ENCODE measurements at regions not wholly inside any gene's neighbourhood (a gene's known extent, or its start where the extent isn't known, plus 50 kb on each side); places are given as distances from the start of the nearest gene placed in this dataset.

DNA sequence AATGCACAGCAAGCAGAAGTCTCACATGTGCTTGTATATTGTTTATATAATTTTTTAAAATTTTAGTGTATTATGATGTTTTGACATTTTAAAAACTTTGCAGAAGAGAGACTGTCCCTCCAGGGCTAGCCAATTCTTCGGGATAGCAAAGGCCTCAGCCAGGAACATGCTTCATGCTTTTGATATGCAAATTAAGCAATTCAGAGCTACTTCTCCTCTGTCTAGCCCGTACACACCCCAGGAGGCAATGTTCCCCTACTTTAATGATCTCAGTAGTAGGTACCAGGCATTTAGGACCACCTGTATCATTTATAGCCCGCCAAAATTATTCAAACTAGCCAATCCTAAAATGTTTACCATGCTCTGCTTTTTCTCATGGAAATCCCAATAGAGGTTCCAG lies 1116.2 kb downstream of the OLFM4 start:
- no peaks in the 10 kb centered on the region for H3K9me3 ChIP-seq (ENCODE audit: low read length)
- no peak overlapping the region for H3K4me2 ChIP-seq (ENCODE audit: low read length)
- H3K79me2 ChIP-seq (replicated peaks; ENCODE audit: insufficient read depth, low read length) = no peaks in the 10 kb centered on the region
- H3K4me3 ChIP-seq (ENCODE audit: low read length) = no peak overlapping the region
- no peaks in the 10 kb centered on the region for H3K36me3 ChIP-seq (ENCODE audit: insufficient read depth, low read length)
- no peak overlapping the region for H3K9ac ChIP-seq (ENCODE audit: low read length)
- no peak overlapping the region for H3K27ac ChIP-seq (ENCODE audit: low read length)
- TF ChIP-seq POLR2AphosphoS5 (IDR thresholded peaks at IDR 0.05) (no peak), EZH2 (IDR thresholded peaks at IDR 0.05; ENCODE audit: borderline replicate concordance, insufficient read depth, low read length, poor library complexity, severe bottlenecking) (no peak), CTCF (IDR thresholded peaks at IDR 0.05; ENCODE audit: poor library complexity, severe bottlenecking) (no peak), TAF1 (IDR thresholded peaks at IDR 0.05; ENCODE audit: low read depth) (no peak), SMC3 (conservative IDR thresholded peaks at IDR 0.05; ENCODE audit: poor library complexity) (no peak)
- no peaks in the 10 kb centered on the region for H3K9me2 ChIP-seq (ENCODE audit: insufficient read depth, low read length)
- H3F3A ChIP-seq (ENCODE audit: insufficient read depth, low read length, poor library complexity, severe bottlenecking) = no peaks in the 10 kb centered on the region
- H4K20me1 ChIP-seq (ENCODE audit: insufficient read depth) = no peaks in the 10 kb centered on the region
- no peak overlapping the region for H2AFZ ChIP-seq (ENCODE audit: low read depth, low read length)
- no peaks in the 10 kb centered on the region for H3K27me3 ChIP-seq (ENCODE audit: insufficient read depth, low read depth, low read length)

DNA sequence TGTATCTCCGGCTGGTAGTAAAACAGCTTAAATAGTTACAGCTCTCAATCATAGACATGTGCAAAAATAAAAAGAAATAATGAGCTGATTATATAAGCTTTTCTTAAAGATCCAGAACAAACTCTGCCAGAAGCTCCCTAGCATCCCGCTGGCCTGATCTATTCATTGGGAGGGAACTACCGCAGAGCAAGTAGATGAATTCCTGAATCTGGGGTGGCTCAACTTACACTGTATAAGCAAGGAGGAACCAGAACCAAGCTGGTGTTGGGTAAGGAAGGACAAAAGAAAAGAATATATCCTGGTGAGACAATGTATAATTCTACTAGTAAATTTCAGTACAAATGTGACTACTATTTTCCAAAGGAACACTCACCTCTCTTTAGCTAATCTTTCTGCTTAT lies 1122.2 kb downstream of the OLFM4 start:
- no peak overlapping the region for H3K27ac ChIP-seq (ENCODE audit: low read length)
- TF ChIP-seq EP300 (conservative IDR thresholded peaks at IDR 0.05; ENCODE audit: poor library complexity, severe bottlenecking) (no peak), TAF1 (IDR thresholded peaks at IDR 0.05; ENCODE audit: low read depth) (no peak), REST (IDR thresholded peaks at IDR 0.05; ENCODE audit: borderline replicate concordance) (no peak), SMC3 (conservative IDR thresholded peaks at IDR 0.05; ENCODE audit: poor library complexity) (no peak), MXI1 (conservative IDR thresholded peaks at IDR 0.05; ENCODE audit: poor library complexity, severe bottlenecking) (no peak), RAD21 (conservative IDR thresholded peaks at IDR 0.05) (no peak), CTCF (IDR thresholded peaks at IDR 0.05; ENCODE audit: poor library complexity, severe bottlenecking) (no peak), EZH2 (IDR thresholded peaks at IDR 0.05; ENCODE audit: borderline replicate concordance, insufficient read depth, low read length, poor library complexity, severe bottlenecking) (no peak), POLR2AphosphoS5 (IDR thresholded peaks at IDR 0.05) (no peak)
- no peak overlapping the region for H3K4me2 ChIP-seq (ENCODE audit: low read length)
- H3K79me2 ChIP-seq (replicated peaks; ENCODE audit: insufficient read depth, low read length) = no peaks in the 10 kb centered on the region
- no peaks in the 10 kb centered on the region for H3K36me3 ChIP-seq (ENCODE audit: insufficient read depth, low read length)
- H3K9ac ChIP-seq (ENCODE audit: low read length) = no peak overlapping the region
- no peak overlapping the region for H2AFZ ChIP-seq (ENCODE audit: low read depth, low read length)
- no peaks in the 10 kb centered on the region for H4K20me1 ChIP-seq (ENCODE audit: insufficient read depth)
- H3K9me3 ChIP-seq (ENCODE audit: low read length) = no peaks in the 10 kb centered on the region
- H3F3A ChIP-seq (ENCODE audit: insufficient read depth, low read length, poor library complexity, severe bottlenecking) = no peaks in the 10 kb centered on the region
- H3K4me3 ChIP-seq (ENCODE audit: low read length) = no peak overlapping the region
- no peaks in the 10 kb centered on the region for H3K9me2 ChIP-seq (ENCODE audit: insufficient read depth, low read length)
- no peaks in the 10 kb centered on the region for H3K27me3 ChIP-seq (ENCODE audit: insufficient read depth, low read depth, low read length)
